ENCODE measurements at regions not wholly inside any gene's neighbourhood (a gene's known extent, or its start where the extent isn't known, plus 50 kb on each side); places are given as distances from the start of the nearest gene placed in this dataset.

DNA sequence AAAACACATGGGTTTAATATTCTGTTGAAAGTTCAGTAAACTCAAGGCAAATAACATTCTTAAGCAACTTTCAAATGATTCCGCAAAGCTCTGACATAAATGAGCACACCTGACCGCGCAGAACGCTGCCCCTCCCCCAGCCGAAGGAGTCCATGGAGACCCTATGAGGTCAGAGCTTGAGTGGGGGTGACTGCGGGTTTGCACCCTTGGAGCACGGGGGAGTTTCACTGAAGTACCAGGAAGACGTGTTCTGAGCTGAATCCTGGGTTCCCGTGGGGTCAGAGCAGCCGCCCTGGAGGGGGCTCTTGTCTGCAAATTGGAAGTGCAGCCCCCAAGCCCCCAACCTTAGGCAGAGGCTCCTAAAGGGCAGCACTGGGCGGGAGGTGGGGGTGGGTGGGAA is 324.1 kb upstream of the SFSWAP start:
- Histone ChIP-seq H3K4ac (replicated peaks; ENCODE audit: insufficient read length, low read depth, low read length) (no peak overlapping the region), H3K14ac (ENCODE audit: insufficient read length) (no peak overlapping the region), H2BK12ac (ENCODE audit: low read depth, low read length) (no peak overlapping the region), H3K4me2 (ENCODE audit: insufficient read depth in 1 of 2, low read depth in 2 of 2, low read length in 2 of 2) (no peak overlapping the region), H2AFZ (ENCODE audit: low read length) (no peak overlapping the region), H3K79me2 (ENCODE audit: control insufficient read depth in 1 of 2, insufficient read depth in 2 of 2, low read length in 2 of 2) (no peaks in the 10 kb centered on the region), H4K91ac (replicated peaks; ENCODE audit: insufficient read length, low read length) (no peak overlapping the region), H3K27me3 (replicated peaks in 1 of 4; ENCODE audit: control insufficient read depth in 3 of 4, extremely low read depth in 1 of 4, insufficient read depth in 3 of 4, low read length in 3 of 4) (no peaks in the 10 kb centered on the region), H2BK120ac (replicated peaks; ENCODE audit: low read depth, low read length) (no peak overlapping the region), H3K79me1 (ENCODE audit: low read depth, low read length) (no peaks in the 10 kb centered on the region), H3K18ac (ENCODE audit: extremely low read depth, low read length) (no peak overlapping the region), H4K5ac (ENCODE audit: insufficient read length, low read depth, low read length) (no peak overlapping the region), H4K20me1 (replicated peaks in 1 of 2; ENCODE audit: control insufficient read depth in 1 of 2, insufficient read depth in 2 of 2, low read length in 2 of 2) (peaks cover 0 to 1% of the 10 kb centered on the region in 2 experiments), H4K8ac (ENCODE audit: extremely low read depth, insufficient read depth, low read length) (peak overlapping the region; percentile 35; the same call in 1 of the 2 replicates), H3K36me3 (ENCODE audit: control insufficient read depth in 2 of 4, insufficient read depth in 4 of 4, low read length in 3 of 4) (no peaks in the 10 kb centered on the region), H3K4me1 (replicated peaks in 1 of 4; ENCODE audit: control insufficient read depth in 3 of 4, insufficient read depth in 4 of 4, low read length in 3 of 4) (peaks cover 0 to 32% (median 4%) of the 10 kb centered on the region in 4 experiments; a peak in 4 of 7 replicates), H3K23ac (ENCODE audit: insufficient read length) (no peak overlapping the region), H2BK15ac (ENCODE audit: low read length) (no peak overlapping the region), H3K27ac (ENCODE audit: low read depth, low read length) (no peak overlapping the region), H2BK20ac (ENCODE audit: low read length) (no peak overlapping the region), H2AK5ac (ENCODE audit: low read depth, low read length) (no peak overlapping the region), H3K56ac (replicated peaks; ENCODE audit: insufficient read length, low read depth, low read length) (no peak overlapping the region), H3K9me3 (ENCODE audit: insufficient read depth in 2 of 2, low read depth in 1 of 2, low read length in 1 of 2) (no peaks in the 10 kb centered on the region), H3K9ac (replicated peaks in 1 of 4; ENCODE audit: extremely low read depth in 1 of 4, low read depth in 3 of 4, low read length in 3 of 4) (no peak overlapping the region), H3K4me3 (ENCODE audit: extremely low read depth in 1 of 4, insufficient read depth in 2 of 4, low read depth in 3 of 4, low read length in 4 of 4) (no peak overlapping the region), H3K23me2 (ENCODE audit: low read depth, low read length) (no peaks in the 10 kb centered on the region), H2BK5ac (ENCODE audit: low read depth, low read length) (no peak overlapping the region)
- no peak for TF ChIP-seq FOSL1 (IDR thresholded peaks at IDR 0.05; ENCODE audit: insufficient read depth, low read depth, low read length)
- TF ChIP-seq RFX5 (IDR thresholded peaks at IDR 0.05; ENCODE audit: borderline replicate concordance, low read depth, low read length): no peak
- no peak for TF ChIP-seq TAF7 (optimal IDR thresholded peaks at IDR 0.05; ENCODE audit: borderline replicate concordance, low read depth, low read length)
- no peak for TF ChIP-seq CTBP2 (IDR thresholded peaks at IDR 0.05; ENCODE audit: borderline replicate concordance, insufficient read depth, insufficient read length, low read length)
- TF ChIP-seq GABPA (IDR thresholded peaks at IDR 0.05; ENCODE audit: borderline replicate concordance, insufficient read depth, low read length): no peak
- TF ChIP-seq, protein P1, sequence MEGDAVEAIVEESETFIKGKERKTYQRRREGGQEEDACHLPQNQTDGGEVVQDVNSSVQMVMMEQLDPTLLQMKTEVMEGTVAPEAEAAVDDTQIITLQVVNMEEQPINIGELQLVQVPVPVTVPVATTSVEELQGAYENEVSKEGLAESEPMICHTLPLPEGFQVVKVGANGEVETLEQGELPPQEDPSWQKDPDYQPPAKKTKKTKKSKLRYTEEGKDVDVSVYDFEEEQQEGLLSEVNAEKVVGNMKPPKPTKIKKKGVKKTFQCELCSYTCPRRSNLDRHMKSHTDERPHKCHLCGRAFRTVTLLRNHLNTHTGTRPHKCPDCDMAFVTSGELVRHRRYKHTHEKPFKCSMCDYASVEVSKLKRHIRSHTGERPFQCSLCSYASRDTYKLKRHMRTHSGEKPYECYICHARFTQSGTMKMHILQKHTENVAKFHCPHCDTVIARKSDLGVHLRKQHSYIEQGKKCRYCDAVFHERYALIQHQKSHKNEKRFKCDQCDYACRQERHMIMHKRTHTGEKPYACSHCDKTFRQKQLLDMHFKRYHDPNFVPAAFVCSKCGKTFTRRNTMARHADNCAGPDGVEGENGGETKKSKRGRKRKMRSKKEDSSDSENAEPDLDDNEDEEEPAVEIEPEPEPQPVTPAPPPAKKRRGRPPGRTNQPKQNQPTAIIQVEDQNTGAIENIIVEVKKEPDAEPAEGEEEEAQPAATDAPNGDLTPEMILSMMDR (IDR thresholded peaks at IDR 0.05; ENCODE audit: control extremely low read depth in 1 of 3, insufficient read depth in 1 of 3, low read depth in 1 of 3, low read length in 3 of 3): no peak
- TF ChIP-seq, protein P2, sequence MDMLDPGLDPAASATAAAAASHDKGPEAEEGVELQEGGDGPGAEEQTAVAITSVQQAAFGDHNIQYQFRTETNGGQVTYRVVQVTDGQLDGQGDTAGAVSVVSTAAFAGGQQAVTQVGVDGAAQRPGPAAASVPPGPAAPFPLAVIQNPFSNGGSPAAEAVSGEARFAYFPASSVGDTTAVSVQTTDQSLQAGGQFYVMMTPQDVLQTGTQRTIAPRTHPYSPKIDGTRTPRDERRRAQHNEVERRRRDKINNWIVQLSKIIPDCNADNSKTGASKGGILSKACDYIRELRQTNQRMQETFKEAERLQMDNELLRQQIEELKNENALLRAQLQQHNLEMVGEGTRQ (IDR thresholded peaks at IDR 0.05; ENCODE audit: low read length): no peak
- no peak for TF ChIP-seq POLR2A (IDR thresholded peaks at IDR 0.05; ENCODE audit: control extremely low read depth in 1 of 2, low read depth in 2 of 2, low read length in 2 of 2)
- no peak for TF ChIP-seq KDM1A (IDR thresholded peaks at IDR 0.05; ENCODE audit: borderline replicate concordance, low read length)
- no peak for TF ChIP-seq ZNF274 (IDR thresholded peaks at IDR 0.05; ENCODE audit: borderline replicate concordance, extremely low read depth, low read length)
- ChIA-PET POLR2A (ENCODE audit: partially characterized antibody) (no interaction called here), CTCF (ENCODE audit: partially characterized antibody) (interaction anchor here (1.0 to 1.3 kb wide), 4 partner anchors 11 to 368 kb away, joined by 3 read pairs; no protein-coding TSS in a partner anchor)
- DNase-seq (ENCODE audit: low read depth in 1 of 2, low spot score in 2 of 2) (no peak), FAIRE-seq (no peak)
- 85% methylated on average over 10 of the region's 11 CpGs; no CpG with 5 or more reads in 1 of the 2 experiments for WGBS, 2 experiments (ENCODE audit: extremely low coverage in 1 of 2, insufficient coverage in 1 of 2, insufficient read length in 1 of 2, insufficient replicate concordance in 2 of 2, low coverage in 1 of 2, low lambda C conversion rate in 2 of 2, missing lambda C conversion rate in 1 of 2)

Data from H1 (cell line).